Adrenal gland (tissue), 5 donors: ENCODE measurements at regions not wholly inside any gene's neighbourhood (a gene's known extent, or its start where the extent isn't known, plus 50 kb on each side); places are given as distances from the start of the nearest gene placed in this dataset.

Experiments
- POLR2A ChIP-seq, 2 donors: fragments of 450-650 bp; IDR thresholded peaks; one replicate each; pipeline ENCODE4 v1.6.1; 2017; ENCODE audit warnings: antibody characterized with exemption in 2 of 2, mild to moderate bottlenecking in 2 of 2, moderate library complexity in 1 of 2
- TF ChIP-seq, protein P1 (sequence below), 6 experiments: fragments of 450-650 bp in 4 of 6; fragments of 200-600 bp in 2 of 6; sonication (generic) in 1 of 6; IDR thresholded peaks; 1 replicate in 5 of 6; 2 replicates in 1 of 6; pipeline versions ENCODE4 v1.5.1 to v1.8.0; 2016 to 2021; ENCODE audit warnings: antibody characterized with exemption in 6 of 6, mild to moderate bottlenecking in 2 of 6, moderate library complexity in 1 of 6
- donor health status: DM: no; HTN: no; CAD: no.

DNA sequence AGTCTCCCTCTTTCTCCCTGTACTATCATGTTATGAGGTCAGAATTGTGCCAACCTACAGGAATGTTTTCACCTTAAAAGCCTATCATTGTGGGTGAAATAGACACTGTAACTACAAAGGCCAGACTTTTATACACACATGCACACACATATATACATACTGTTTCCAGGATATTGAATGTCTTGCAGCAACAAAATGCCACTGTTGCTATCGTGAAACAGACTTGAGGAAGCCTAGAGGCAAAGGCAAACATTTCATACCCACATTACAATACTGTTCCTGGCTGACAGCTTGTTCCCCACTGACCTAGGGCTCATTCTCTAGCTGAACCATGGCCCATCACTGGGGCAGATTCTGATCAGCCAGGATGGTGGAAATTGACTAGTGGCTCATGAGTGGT is 125.1 kb upstream of the DUSP10 start:
- TF ChIP-seq, protein P1, sequence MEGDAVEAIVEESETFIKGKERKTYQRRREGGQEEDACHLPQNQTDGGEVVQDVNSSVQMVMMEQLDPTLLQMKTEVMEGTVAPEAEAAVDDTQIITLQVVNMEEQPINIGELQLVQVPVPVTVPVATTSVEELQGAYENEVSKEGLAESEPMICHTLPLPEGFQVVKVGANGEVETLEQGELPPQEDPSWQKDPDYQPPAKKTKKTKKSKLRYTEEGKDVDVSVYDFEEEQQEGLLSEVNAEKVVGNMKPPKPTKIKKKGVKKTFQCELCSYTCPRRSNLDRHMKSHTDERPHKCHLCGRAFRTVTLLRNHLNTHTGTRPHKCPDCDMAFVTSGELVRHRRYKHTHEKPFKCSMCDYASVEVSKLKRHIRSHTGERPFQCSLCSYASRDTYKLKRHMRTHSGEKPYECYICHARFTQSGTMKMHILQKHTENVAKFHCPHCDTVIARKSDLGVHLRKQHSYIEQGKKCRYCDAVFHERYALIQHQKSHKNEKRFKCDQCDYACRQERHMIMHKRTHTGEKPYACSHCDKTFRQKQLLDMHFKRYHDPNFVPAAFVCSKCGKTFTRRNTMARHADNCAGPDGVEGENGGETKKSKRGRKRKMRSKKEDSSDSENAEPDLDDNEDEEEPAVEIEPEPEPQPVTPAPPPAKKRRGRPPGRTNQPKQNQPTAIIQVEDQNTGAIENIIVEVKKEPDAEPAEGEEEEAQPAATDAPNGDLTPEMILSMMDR (IDR thresholded peaks at IDR 0.05): no peak
- no peak for TF ChIP-seq POLR2A (IDR thresholded peaks at IDR 0.05)
